Inflammatory macrophage (primary cell): ENCODE measurements at regions not wholly inside any gene's neighbourhood (a gene's known extent, or its start where the extent isn't known, plus 50 kb on each side); places are given as distances from the start of the nearest gene placed in this dataset.
A peak's percentile ranks its signal among the peaks of the same experiment; 100 is the strongest.

Experiments used
- DNase-seq, 2 donors: peaks; one replicate each; pipeline ENCODE4 v3.0.0-alpha.2; 2020 to 2022

GRCh38 chr2:147647816-147648215 lies 197.0 kb upstream of the ACVR2A start:
- DNase-seq: no peak

GRCh38 chr2:147646818-147647468 lies 197.9 kb upstream of the ACVR2A start:
- DNase-seq: no peak

GRCh38 chr2:147644491-147644890 lies 200.3 kb upstream of the ACVR2A start:
- DNase-seq: no peak

GRCh38 chr2:147642765-147643164 lies 202.1 kb upstream of the ACVR2A start:
- peak; percentile 17 to 35 for DNase-seq

- DNase-seq: no peak
Measured at GRCh38 chr2:147641651-147642050, 203.2 kb upstream of the ACVR2A start.

- DNase-seq: no peak
Measured at GRCh38 chr2:147639891-147640290, 204.9 kb upstream of the ACVR2A start.

GRCh38 chr2:147639386-147639785 lies 205.4 kb upstream of the ACVR2A start:
- no peak for DNase-seq

GRCh38 chr2:147636886-147637285 lies 207.9 kb upstream of the ACVR2A start:
- DNase-seq: peak; percentile 27 to 45

- peak; percentile 84 for DNase-seq
Measured at GRCh38 chr2:147636238-147636882, 208.5 kb upstream of the ACVR2A start.

GRCh38 chr2:147634826-147635225 lies 210.0 kb upstream of the ACVR2A start:
- no peak for DNase-seq

- peak; percentile 72 to 74 for DNase-seq
Measured at GRCh38 chr2:147632198-147632597, 212.6 kb upstream of the ACVR2A start.

GRCh38 chr2:147631294-147631693 lies 213.5 kb upstream of the ACVR2A start:
- no peak for DNase-seq

GRCh38 chr2:147630585-147630984 lies 214.2 kb upstream of the ACVR2A start:
- peak; percentile 77 to 79 for DNase-seq

- peak; percentile 78 to 97 for DNase-seq
Measured at GRCh38 chr2:147628971-147629421, 215.8 kb upstream of the ACVR2A start.

- peak in 1 of 2 donors; percentile 24 for DNase-seq
Measured at GRCh38 chr2:147623328-147623727, 221.5 kb upstream of the ACVR2A start.

- no peak for DNase-seq
Measured at GRCh38 chr2:147621656-147622197, 223.1 kb upstream of the ACVR2A start.

- no peak for DNase-seq
Measured at GRCh38 chr2:147619808-147620207, 225.0 kb upstream of the ACVR2A start.

- DNase-seq: no peak
Measured at GRCh38 chr2:147615726-147616125, 229.1 kb upstream of the ACVR2A start.

- DNase-seq: no peak
Measured at GRCh38 chr2:147614979-147615470, 229.8 kb upstream of the ACVR2A start.

- DNase-seq: no peak
Measured at GRCh38 chr2:147614471-147614870, 230.4 kb upstream of the ACVR2A start.

GRCh38 chr2:147610496-147611040 lies 234.3 kb upstream of the ACVR2A start:
- DNase-seq: no peak

- no peak for DNase-seq
Measured at GRCh38 chr2:147609301-147609700, 235.5 kb upstream of the ACVR2A start.

- DNase-seq: no peak
Measured at GRCh38 chr2:147607379-147607778, 237.4 kb upstream of the ACVR2A start.

GRCh38 chr2:147603876-147604275 lies 241.0 kb upstream of the ACVR2A start:
- no peak for DNase-seq
